A549 (cell line): ENCODE measurements at regions not wholly inside any gene's neighbourhood (a gene's known extent, or its start where the extent isn't known, plus 50 kb on each side); places are given as distances from the start of the nearest gene placed in this dataset.

Experiments
- CHD4 ChIP-seq: fragments of 200-600 bp; sonication (generic); IDR thresholded peaks from 2 replicates; pipeline ENCODE4 v1.6.1; 2016; ENCODE audit warnings: antibody characterized with exemption, mild to moderate bottlenecking, borderline replicate concordance
- CTCF ChIP-seq: fragments of >200 bp; sonication (Bioruptor Twin); formaldehyde crosslinking; IDR thresholded peaks from 3 replicates; pipeline ENCODE4 v1.5.1; 2016
- KDM5A ChIP-seq: fragments of 200-600 bp; sonication (generic); IDR thresholded peaks from 2 replicates; pipeline ENCODE4 v1.6.1; 2016; ENCODE audit warnings: antibody characterized with exemption, mild to moderate bottlenecking
- MAX ChIP-seq: IDR thresholded peaks from 2 replicates; pipeline ENCODE4 v1.6.1; 2012
- MYC ChIP-seq: IDR thresholded peaks from 2 replicates; pipeline ENCODE4 v1.6.1; 2012; ENCODE audit warnings: mild to moderate bottlenecking, inconsistent platforms, low read length, improper control_type of control experiment, borderline replicate concordance
- POLR2A ChIP-seq: IDR thresholded peaks from 2 replicates; pipeline ENCODE4 v1.6.1; 2012; ENCODE audit warnings: mild to moderate bottlenecking, low read length
- RARB ChIP-seq: fragments of 250-450 bp; sonication (Bioruptor Pico); IDR thresholded peaks from 2 replicates; pipeline ENCODE4 v1.8.0; 2021; ENCODE audit warnings: mild to moderate bottlenecking, moderate library complexity
- REST ChIP-seq: fragments of 200-600 bp; sonication (generic); IDR thresholded peaks from 2 replicates; pipeline ENCODE4 v1.6.1; 2016; ENCODE audit warnings: antibody characterized with exemption, mild to moderate bottlenecking, moderate library complexity
- RFX5 ChIP-seq: fragments of 450-650 bp; IDR thresholded peaks from 2 replicates; pipeline ENCODE4 v1.7.1; 2014; ENCODE audit warnings: antibody characterized with exemption, mild to moderate bottlenecking, moderate library complexity
- RNF2 ChIP-seq: fragments of 200-600 bp; sonication (generic); IDR thresholded peaks from 2 replicates; pipeline ENCODE4 v1.6.1; 2016; ENCODE audit warnings: low read depth, mild to moderate bottlenecking, antibody characterized with exemption, moderate library complexity, borderline replicate concordance
- USF2 ChIP-seq: fragments of 450-650 bp; IDR thresholded peaks from 2 replicates; pipeline ENCODE4 v1.6.1; 2014; ENCODE audit warnings: antibody characterized with exemption

GRCh38 chr12:105487963-105488362, 157.5 kb downstream of the C12orf75 start:
- no peak for TF ChIP-seq CTCF
- no peak for TF ChIP-seq CHD4
- no peak for TF ChIP-seq POLR2A
- TF ChIP-seq KDM5A, result no peak
- TF ChIP-seq MYC, result no peak
- no peak for TF ChIP-seq USF2
- no peak for TF ChIP-seq RFX5
- TF ChIP-seq MAX, result no peak
- TF ChIP-seq RARB, result no peak
- no peak for TF ChIP-seq REST
- no peak for TF ChIP-seq RNF2
